Transverse colon (tissue), 3 donors: ENCODE measurements at regions not wholly inside any gene's neighbourhood (a gene's known extent, or its start where the extent isn't known, plus 50 kb on each side); places are given as distances from the start of the nearest gene placed in this dataset.

Source experiments
- CTCF ChIP-seq, 5 experiments: fragments of 200-600 bp in 3 of 5; fragments of 450-650 bp in 2 of 5; sonication (generic) in 3 of 5; IDR thresholded peaks; 1 replicate in 2 of 5; 2 replicates in 3 of 5; pipeline ENCODE4 v1.5.1; 2016 to 2017; ENCODE audit warnings: antibody characterized with exemption in 5 of 5, inconsistent platforms in 3 of 5, mild to moderate bottlenecking in 2 of 5, moderate library complexity in 1 of 5
- EP300 ChIP-seq: sonication (generic); formaldehyde crosslinking; IDR thresholded peaks from one replicate; pipeline ENCODE4 v1.6.1; 2017; ENCODE audit warnings: antibody characterized with exemption, low read depth
- POLR2A ChIP-seq: fragments of 450-650 bp; IDR thresholded peaks from one replicate; pipeline ENCODE4 v1.6.1; 2016; ENCODE audit warnings: antibody characterized with exemption, mild to moderate bottlenecking, moderate library complexity

GRCh38 chr4:13957871-13958270 is 330.3 kb upstream of the BOD1L1 start:
- TF ChIP-seq CTCF (IDR thresholded peaks at IDR 0.05) (no peak), POLR2A (no peak), EP300 (no peak)
